ENCODE measurements at regions not wholly inside any gene's neighbourhood (a gene's known extent, or its start where the extent isn't known, plus 50 kb on each side); places are given as distances from the start of the nearest gene placed in this dataset.

DNA sequence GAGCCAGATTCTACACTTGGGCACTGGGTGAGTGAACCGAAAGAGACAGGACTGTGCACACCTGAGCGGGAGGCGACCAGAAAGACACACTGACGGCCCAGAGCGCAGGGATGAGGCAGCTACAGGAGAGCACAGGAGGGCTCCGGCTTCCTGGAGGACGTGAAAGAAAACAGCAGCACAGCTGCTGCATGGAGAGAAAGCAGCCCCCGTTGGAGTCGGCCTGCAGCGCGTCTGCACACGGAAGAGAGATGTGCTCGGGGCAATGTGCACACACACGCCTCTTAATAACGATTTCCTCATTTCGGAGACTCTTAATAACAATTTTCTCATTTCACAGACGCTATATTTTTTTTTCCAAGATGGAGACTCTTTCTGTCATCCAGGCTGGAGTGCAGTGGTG lies 160.4 kb downstream of the CTTN start:
- TF ChIP-seq, protein P1, sequence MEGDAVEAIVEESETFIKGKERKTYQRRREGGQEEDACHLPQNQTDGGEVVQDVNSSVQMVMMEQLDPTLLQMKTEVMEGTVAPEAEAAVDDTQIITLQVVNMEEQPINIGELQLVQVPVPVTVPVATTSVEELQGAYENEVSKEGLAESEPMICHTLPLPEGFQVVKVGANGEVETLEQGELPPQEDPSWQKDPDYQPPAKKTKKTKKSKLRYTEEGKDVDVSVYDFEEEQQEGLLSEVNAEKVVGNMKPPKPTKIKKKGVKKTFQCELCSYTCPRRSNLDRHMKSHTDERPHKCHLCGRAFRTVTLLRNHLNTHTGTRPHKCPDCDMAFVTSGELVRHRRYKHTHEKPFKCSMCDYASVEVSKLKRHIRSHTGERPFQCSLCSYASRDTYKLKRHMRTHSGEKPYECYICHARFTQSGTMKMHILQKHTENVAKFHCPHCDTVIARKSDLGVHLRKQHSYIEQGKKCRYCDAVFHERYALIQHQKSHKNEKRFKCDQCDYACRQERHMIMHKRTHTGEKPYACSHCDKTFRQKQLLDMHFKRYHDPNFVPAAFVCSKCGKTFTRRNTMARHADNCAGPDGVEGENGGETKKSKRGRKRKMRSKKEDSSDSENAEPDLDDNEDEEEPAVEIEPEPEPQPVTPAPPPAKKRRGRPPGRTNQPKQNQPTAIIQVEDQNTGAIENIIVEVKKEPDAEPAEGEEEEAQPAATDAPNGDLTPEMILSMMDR (conservative IDR thresholded peaks at IDR 0.05), result no peak
- TF ChIP-seq EZH2 (IDR thresholded peaks at IDR 0.05; ENCODE audit: low read depth), result no peak
